Hepatocyte (in vitro differentiated cells): ENCODE measurements at regions not wholly inside any gene's neighbourhood (a gene's known extent, or its start where the extent isn't known, plus 50 kb on each side); places are given as distances from the start of the nearest gene placed in this dataset.

Experiments used
- DNase-seq: peaks from one replicate; pipeline ENCODE4 v3.0.0-alpha.2; 2016; ENCODE audit warnings: low spot score
- H2AFZ ChIP-seq: fragments of 200-600 bp; sonication (generic); 2 replicates; pipeline ENCODE4 v1.6.0; 2016; ENCODE audit warnings: antibody characterized with exemption, mild to moderate bottlenecking
- H3K27ac ChIP-seq: fragments of 200-600 bp; sonication (generic); 2 replicates; pipeline ENCODE4 v1.5.1; 2016; ENCODE audit warnings: mild to moderate bottlenecking
- H3K27me3 ChIP-seq: fragments of 200-600 bp; sonication (generic); 2 replicates; pipeline ENCODE4 v1.6.1; 2016
- H3K36me3 ChIP-seq: fragments of 200-600 bp; sonication (generic); replicated peaks from 2 replicates; pipeline ENCODE4 v1.5.1; 2016; ENCODE audit warnings: low read depth; ENCODE audit not compliant: insufficient read depth
- H3K4me1 ChIP-seq: fragments of 200-600 bp; sonication (generic); 2 replicates; pipeline ENCODE4 v1.5.1; 2016; ENCODE audit warnings: mild to moderate bottlenecking, moderate library complexity; ENCODE audit not compliant: insufficient read depth
- H3K4me2 ChIP-seq: fragments of 200-600 bp; sonication (generic); 2 replicates; pipeline ENCODE4 v1.6.0; 2016
- H3K4me3 ChIP-seq: fragments of 200-600 bp; sonication (generic); 2 replicates; pipeline ENCODE4 v1.5.1; 2016; ENCODE audit warnings: mild to moderate bottlenecking
- H3K79me2 ChIP-seq: fragments of 200-600 bp; sonication (generic); 2 replicates; pipeline ENCODE4 v1.6.0; 2017; ENCODE audit warnings: mild to moderate bottlenecking
- H3K9me2 ChIP-seq: fragments of 200-600 bp; sonication (generic); replicated peaks from 2 replicates; pipeline ENCODE4 v1.6.0; 2017; ENCODE audit warnings: mild to moderate bottlenecking; ENCODE audit not compliant: insufficient read depth
- H3K9me3 ChIP-seq: fragments of 200-600 bp; sonication (generic); 2 replicates; pipeline ENCODE4 v1.5.1; 2016; ENCODE audit warnings: low read depth, mild to moderate bottlenecking
- H4K20me1 ChIP-seq: fragments of 200-600 bp; sonication (generic); 2 replicates; pipeline ENCODE4 v1.6.0; 2016; ENCODE audit warnings: mild to moderate bottlenecking; ENCODE audit not compliant: insufficient read depth, poor library complexity, severe bottlenecking
- CTCF ChIP-seq: fragments of 200-600 bp; sonication (generic); IDR thresholded peaks from 2 replicates; pipeline ENCODE4 v1.5.1; 2016; ENCODE audit warnings: antibody characterized with exemption, mild to moderate bottlenecking; ENCODE audit not compliant: poor library complexity
- EZH2 ChIP-seq: fragments of 200-600 bp; sonication (generic); IDR thresholded peaks from 2 replicates; pipeline ENCODE4 v1.6.1; 2016; ENCODE audit warnings: antibody characterized with exemption, mild to moderate bottlenecking, borderline replicate concordance
- EZH2phosphoT487 ChIP-seq: fragments of 200-600 bp; sonication (generic); IDR thresholded peaks from one replicate; pipeline ENCODE4 v1.6.1; 2018; ENCODE audit warnings: antibody characterized with exemption, mild to moderate bottlenecking, low read depth, moderate library complexity; ENCODE audit not compliant: unreplicated experiment, severe bottlenecking
- WGBS: methylation state at CpG from one replicate; pipeline ENCODE4 v1.1.6; 2016; ENCODE audit warnings: low lambda C conversion rate; ENCODE audit errors: missing lambda C conversion rate; 5-methylcytosine and 5-hydroxymethylcytosine counted together

- H3K27ac ChIP-seq = no peak overlapping the region
- WGBS = 73% methylated on average over 4 of the region's 4 CpGs
- no peak for DNase-seq
- H3K4me3 ChIP-seq = no peak overlapping the region
- no peaks in the 10 kb centered on the region for H3K36me3 ChIP-seq
- H3K9me3 ChIP-seq = no peaks in the 10 kb centered on the region
- H3K4me1 ChIP-seq = no peaks in the 10 kb centered on the region
- H3K4me2 ChIP-seq = no peak overlapping the region
- H4K20me1 ChIP-seq = no peaks in the 10 kb centered on the region
- H3K79me2 ChIP-seq = no peaks in the 10 kb centered on the region
- no peak for TF ChIP-seq EZH2
- no peak for TF ChIP-seq EZH2phosphoT487
- no peaks in the 10 kb centered on the region for H3K9me2 ChIP-seq
- no peak overlapping the region for H2AFZ ChIP-seq
- no peaks in the 10 kb centered on the region for H3K27me3 ChIP-seq
These were observed 104.2 kb upstream of the GADD45A start for GRCh38 chr1:67580691-67581403.

- no peaks in the 10 kb centered on the region for H3K9me3 ChIP-seq
- WGBS = 85% methylated on average over 12 of the region's 13 CpGs
- H3K27me3 ChIP-seq = no peaks in the 10 kb centered on the region
- no peaks in the 10 kb centered on the region for H4K20me1 ChIP-seq
- H3K4me1 ChIP-seq = no peaks in the 10 kb centered on the region
- no peaks in the 10 kb centered on the region for H3K9me2 ChIP-seq
- no peak overlapping the region for H2AFZ ChIP-seq
- no peaks in the 10 kb centered on the region for H3K79me2 ChIP-seq
- no peak overlapping the region for H3K4me2 ChIP-seq
- no peak for DNase-seq
- no peaks in the 10 kb centered on the region for H3K36me3 ChIP-seq
- H3K4me3 ChIP-seq = no peak overlapping the region
- H3K27ac ChIP-seq = no peak overlapping the region
- no peak for TF ChIP-seq EZH2
- TF ChIP-seq CTCF = no peak
- no peak for TF ChIP-seq EZH2phosphoT487
These were observed 102.2 kb upstream of the GADD45A start for GRCh38 chr1:67582625-67583461.

- 70% methylated on average over 2 of the region's 2 CpGs for WGBS
- Histone ChIP-seq H3K9me3 (no peaks in the 10 kb centered on the region), H4K20me1 (no peaks in the 10 kb centered on the region), H3K9me2 (no peaks in the 10 kb centered on the region), H3K4me1 (no peaks in the 10 kb centered on the region), H3K4me3 (no peak overlapping the region), H3K79me2 (no peaks in the 10 kb centered on the region), H2AFZ (no peak overlapping the region), H3K4me2 (no peak overlapping the region), H3K36me3 (no peaks in the 10 kb centered on the region), H3K27ac (no peak overlapping the region), H3K27me3 (no peaks in the 10 kb centered on the region)
- no peak for TF ChIP-seq EZH2
- no peak for TF ChIP-seq EZH2phosphoT487
- no peak for TF ChIP-seq CTCF
- no peak for DNase-seq
These were observed 101.5 kb upstream of the GADD45A start for GRCh38 chr1:67583462-67583950.

GRCh38 chr1:67584938-67585337, 100.1 kb upstream of the GADD45A start:
- Histone ChIP-seq H3K79me2 (no peaks in the 10 kb centered on the region), H4K20me1 (no peaks in the 10 kb centered on the region), H3K36me3 (no peaks in the 10 kb centered on the region), H3K27me3 (no peaks in the 10 kb centered on the region), H3K27ac (no peak overlapping the region), H3K4me3 (no peak overlapping the region), H2AFZ (no peak overlapping the region), H3K4me2 (no peak overlapping the region), H3K4me1 (no peaks in the 10 kb centered on the region), H3K9me3 (no peaks in the 10 kb centered on the region), H3K9me2 (no peaks in the 10 kb centered on the region)
- 93% methylated on average over 6 of the region's 6 CpGs for WGBS
- DNase-seq = no peak
- TF ChIP-seq CTCF (no peak), EZH2 (no peak), EZH2phosphoT487 (no peak)
